SIG-M5 treated with dmso at 0.1 percent for 504 hours (cell line): ENCODE measurements at regions not wholly inside any gene's neighbourhood (a gene's known extent, or its start where the extent isn't known, plus 50 kb on each side); places are given as distances from the start of the nearest gene placed in this dataset.

ENCODE experiments used
- DNase-seq: peaks from one replicate; lab custom pipeline; 2025; ENCODE audit not compliant: unreplicated experiment; lab: John Stamatoyannopoulos, UW

DNA sequence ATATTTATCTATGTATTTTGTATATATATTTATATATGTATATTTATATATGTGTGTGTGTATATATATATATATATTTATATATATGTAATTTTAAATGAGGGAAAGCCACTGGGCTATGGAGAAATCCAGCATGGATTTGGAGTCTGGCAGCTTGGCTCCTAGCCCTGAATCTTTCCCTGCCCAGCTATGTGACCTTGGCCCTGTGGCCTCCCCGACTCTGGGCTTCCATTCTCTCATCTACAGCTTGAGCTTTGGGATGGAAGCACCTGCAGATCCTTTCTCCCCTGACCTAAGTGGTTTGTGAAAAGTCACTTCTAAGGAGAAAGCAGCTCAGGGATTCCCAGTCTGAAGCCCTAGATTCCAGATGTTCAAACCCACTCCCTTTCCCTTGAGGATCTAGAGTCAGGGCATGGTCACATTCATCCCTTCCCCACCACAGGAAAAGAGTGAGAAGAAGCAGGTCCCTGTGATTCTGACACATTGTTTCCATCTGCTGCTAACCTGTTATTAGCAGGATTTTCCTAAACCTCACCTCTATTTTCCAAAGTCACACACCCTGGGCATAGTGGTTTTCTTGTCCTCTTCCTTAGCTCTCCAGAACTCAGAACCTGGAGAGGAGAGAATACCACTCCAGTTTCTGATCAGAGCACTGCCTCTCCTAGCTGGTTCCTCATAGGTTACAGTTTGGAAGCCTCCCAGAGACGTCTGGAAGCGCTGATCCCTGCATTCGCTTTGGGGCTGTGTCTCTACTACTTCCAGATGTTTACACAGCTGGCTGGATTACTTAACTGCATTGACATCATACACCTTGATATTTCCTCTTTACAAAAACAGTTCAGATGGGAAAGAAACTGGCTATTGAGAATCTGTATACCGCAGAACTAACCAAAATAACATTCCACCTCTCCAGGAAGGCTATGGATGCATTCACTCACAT, 327.5 kb upstream of the ZMIZ1 start:
- DNase-seq: no peak

DNA sequence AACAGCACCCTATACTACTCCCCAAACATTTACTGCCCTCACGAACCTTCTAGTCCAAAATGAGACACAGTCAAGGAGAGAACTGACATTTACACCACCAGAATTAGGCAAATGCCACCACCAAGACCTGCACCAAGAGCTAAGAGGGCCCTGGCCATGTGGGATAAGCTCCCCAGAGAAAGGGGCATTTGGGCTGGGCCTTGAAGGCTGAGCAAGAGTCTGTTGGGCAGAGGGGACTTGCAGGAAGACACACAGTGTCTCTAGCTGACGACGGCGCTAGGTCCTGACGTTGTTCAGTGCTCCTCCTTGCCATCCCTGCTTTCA, 326.4 kb upstream of the ZMIZ1 start:
- DNase-seq: no peak

DNA sequence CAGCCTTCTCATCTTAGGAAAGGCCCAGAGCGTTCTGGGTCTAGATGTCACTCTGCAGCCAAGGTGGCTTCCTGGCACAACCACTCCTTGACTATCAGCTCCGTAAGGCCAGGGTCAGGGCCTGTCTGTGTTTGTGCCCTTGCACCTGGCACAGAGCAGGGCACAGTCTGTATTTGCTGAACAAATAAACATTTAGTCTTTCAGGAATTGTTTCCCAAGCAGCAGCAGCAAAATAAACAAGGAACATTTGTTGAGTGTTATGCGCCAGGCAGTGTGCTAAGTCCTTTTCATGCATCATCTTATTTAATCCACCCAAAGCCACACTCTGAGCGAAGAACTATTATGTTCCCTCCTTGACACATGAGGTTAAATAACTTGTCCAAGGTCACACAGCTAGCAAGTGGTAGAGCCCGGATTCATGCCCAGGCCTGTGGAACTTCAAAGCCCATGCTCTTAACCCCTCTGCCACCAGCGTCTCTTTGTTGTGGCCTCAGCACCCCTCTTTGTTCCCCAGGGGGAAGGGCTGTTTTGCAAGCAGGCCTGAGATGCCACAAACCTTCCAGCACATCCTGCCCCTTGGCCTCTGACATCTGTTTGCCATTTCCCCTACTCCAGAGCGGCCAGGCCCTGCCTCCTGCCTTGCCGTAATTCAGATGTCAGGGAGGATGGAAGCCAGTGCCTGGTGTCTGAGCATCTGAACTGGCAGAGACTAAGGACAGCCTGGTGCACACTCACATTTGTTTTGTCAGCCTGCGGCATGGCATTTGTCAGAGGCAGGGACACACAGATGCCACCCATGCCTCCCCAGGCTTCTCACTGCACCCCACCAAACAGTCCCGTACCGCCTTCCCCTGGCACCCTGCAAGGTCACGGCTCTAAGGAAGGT, 325.8 kb upstream of the ZMIZ1 start:
- no peak for DNase-seq

DNA sequence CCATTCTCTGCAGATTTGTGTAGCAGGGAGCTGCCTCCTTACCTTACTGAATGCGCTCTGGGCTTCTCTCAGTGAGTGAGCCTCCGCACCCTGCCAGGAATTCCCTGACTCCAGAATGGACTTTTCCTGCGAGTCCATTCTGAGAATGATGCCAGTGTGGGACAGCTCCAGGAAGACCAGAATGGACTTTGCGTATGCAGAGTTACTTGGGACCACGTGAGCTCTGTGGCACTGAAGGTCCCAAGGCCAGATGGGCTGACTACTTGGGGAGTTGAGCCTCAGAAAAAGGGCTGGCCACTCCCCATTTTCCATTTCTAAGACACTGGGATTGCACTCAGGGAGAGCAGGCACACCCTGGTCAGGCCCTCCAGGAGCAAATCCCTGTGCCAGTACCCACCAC, 324.7 kb upstream of the ZMIZ1 start:
- DNase-seq: no peak

DNA sequence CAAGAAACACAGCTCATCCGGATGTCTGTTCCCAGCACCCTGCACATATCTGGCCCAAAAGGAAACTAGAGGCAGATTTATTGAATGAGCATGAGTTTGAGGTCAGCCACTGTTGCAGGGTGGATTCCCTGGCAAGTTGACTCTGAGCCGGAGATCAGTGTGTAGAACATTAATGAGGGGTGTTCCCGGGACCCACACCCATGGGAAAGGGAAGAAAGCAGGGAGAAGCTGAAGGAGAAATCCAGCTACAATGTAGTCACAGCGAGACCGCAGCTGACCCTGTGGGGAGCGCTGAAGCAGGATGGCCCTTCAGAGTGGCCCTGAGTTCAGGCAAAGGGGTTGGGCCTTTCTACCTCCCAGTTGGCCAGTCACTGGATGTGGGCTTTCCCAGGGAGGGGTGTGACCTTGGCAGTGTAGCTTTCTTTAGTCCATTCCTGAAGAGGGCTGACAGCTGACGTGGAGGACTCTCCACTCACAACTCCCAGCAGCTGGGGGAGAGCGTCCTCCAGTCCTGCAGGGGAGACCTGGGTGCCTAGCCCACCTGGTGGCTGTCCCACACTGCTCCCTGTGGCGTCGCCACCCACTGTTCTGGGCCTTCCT, 324.2 kb upstream of the ZMIZ1 start:
- no peak for DNase-seq

DNA sequence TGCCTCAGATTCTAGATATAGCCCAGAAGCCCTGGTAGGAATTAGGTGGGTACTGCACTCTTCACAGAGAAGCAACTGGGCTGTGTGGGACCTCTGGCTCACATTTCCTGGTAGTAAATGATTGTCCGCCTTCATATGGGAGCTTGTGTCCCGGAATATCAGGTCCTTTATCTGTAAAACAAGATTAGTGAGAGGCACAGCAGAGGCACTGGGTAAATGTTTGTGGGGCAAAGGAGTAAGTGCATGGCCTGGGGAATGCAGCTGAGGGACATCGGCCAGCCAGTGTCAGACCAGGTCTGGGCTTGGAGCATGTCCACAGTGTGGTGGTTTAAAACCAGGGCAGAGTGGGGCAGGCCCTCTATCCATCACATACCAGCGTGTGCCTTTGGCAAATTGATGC, 323.3 kb upstream of the ZMIZ1 start:
- no peak for DNase-seq

DNA sequence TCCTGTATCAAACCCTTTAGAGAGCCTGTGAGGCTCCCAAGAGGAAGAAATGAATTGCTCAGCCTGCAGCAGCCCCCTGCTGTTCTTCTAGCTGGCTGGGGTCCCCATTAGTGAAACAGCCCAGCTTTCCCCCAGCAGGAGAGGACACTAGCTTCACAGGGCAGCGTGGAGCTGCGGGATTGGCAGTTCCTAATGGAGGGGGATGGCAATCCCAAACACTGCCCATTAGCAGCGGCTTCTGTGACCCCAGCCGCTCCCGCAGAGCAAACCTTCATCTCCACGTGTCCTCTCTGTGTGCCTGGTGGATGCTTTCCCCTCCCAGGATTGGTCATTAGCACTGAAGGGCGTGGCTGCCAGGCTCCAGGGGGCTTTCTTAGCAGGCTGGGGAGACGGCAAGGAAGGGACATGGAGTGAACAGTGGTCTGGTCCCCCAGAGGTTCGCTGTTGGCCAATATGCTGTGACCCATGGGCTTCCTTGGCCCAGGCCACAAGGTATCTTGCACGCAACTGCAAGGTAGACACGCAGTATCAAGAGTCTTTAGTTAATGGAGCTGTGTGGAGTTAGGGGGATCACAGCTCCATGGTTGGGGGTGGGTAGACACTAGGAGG, 322.5 kb upstream of the ZMIZ1 start:
- no peak for DNase-seq

DNA sequence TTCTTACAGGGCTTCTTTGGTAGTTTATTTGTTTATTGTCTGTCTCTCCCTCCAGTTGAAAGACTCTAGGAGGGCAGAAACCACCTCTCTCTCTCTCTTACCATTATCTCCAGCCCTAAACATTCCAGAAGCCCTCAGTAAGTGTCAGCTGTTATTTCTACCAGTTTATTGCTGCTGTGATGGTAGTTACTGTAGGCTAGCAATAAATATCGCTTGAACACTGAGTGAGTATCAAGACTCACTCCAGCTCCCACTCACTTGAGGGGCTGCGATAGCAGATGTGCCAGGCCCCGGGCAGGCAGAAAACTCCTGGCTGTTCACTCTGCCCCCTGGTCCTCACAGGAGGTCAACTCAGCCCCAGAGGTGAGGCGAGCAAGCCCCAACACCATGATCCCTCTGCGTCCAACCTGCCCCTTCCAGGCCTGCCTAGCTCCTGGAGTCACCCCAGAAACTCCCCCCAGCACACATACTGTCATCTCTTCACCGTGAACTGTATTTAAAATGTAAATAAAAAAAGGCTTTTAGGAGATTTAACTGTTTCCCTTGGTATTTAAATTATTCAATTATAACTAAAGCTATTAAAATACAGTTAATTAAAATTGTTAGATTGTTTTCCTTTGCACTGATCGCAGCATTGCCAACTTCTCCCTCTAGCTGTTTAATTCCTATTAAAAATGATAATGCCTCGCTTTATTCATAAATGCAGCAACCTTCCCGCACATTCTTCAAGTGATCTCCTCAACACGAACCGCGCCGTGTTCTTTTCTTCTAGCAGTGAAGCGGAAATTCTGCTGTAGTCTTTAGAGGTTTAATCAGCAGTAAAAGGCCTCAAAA, 321.1 kb upstream of the ZMIZ1 start:
- no peak for DNase-seq

DNA sequence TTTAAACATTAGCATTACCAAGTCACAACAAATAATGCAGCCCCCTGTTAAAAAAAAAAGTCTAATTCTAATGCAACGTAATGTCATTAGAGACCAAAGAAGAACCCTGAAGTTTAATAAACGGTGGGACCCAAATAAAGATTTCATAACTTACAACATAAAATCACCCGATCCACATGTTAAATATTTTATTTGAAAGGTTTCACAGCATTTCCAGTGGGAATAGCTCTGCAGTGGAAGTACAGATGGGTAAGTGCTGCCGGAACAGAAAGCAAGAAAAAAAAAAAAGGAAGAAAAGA, 320.6 kb upstream of the ZMIZ1 start:
- DNase-seq: no peak

DNA sequence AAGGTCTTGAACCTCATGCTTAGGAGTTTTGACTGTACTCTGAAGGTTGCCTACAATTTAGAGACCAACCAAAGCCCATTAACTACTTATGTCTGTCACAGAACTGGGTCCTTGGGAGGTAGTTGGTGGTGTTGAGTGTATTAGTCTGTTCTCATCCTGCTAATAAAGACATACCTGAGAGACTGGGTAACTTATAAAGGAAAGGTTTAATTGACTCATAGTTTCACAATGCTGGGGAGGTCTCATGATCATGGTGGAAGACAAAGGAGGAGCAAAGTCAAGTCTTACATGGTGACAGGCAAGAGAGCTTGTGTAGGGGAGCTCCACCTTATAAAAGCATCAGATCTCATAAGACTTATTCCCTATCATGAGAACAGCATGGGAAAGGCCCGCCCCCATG, 319.6 kb upstream of the ZMIZ1 start:
- no peak for DNase-seq

DNA sequence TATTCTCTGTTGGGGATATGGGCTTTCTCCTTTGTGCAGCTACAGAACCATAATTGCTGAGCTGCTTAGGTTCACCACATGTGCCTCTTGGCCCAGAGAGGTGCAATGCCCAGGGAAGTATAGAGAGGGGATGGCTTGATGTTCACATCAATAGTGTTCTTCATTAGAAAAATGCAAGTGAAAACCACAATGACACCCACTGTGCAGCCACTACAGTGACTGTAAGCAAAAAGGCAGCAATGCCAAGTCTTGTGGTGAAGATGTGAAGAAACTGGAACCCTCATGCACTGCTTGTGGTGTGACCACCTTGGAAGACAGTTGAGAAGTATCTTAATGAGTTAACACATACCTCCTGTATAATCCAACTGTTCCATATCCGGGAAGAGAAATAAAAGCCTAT, 318.9 kb upstream of the ZMIZ1 start:
- DNase-seq: no peak

DNA sequence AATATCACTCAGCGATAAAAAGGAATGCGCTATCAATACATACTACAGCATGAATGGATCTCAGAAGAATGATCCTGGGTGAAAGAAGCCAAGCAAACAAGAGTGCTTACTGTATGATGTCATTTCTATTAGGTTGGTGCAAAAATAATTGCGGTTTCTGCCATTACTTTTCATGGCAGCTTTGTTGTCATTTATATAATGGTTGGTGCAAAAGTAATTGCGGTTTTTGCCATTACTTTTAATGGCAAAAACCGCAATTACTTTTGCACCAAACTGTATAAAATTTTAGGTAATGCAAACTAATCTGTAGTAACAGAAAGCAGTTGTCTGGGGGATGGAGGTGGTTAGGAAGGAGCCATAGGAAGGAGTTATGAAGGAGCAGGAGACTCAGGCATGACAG, 318.3 kb upstream of the ZMIZ1 start:
- no peak for DNase-seq

DNA sequence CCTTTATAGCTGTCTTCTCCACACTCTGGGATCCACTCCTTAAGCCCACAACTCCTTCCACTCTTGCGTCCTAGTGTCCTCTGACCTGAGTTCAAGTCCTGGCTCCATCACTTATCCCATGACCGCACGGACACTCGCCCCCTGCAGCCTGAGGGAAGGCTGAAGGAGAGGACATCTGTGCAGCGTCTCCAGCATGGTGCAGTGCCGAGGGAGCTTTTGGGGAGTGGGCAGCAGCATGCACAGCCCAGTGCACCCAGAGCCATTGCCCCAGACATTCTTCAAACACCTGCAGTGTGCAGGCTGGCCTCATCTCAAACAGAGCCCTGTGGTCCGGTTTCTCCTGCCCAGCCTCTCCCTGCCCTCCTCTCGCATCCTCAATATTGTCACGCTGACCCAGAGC, 317.1 kb upstream of the ZMIZ1 start:
- no peak for DNase-seq

DNA sequence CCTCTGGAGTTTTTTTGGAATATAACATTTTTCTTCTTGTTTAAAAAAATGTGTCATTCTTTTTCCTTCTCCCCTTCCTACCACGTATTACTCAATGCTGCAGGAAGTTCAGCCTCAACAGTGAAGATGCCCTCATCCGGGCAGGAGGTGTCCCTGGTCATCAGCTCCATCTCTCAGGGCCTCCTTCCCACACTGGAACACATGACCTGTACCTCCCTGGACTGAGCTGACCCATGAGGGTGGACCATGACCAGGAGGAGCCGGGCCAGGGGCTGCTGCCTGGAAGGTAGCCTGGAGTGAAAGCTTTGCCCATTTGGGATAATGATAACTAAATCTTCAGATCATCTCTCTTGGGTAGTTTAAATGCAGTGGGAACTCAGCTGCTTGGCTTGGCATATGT, 316.5 kb upstream of the ZMIZ1 start:
- DNase-seq: no peak

DNA sequence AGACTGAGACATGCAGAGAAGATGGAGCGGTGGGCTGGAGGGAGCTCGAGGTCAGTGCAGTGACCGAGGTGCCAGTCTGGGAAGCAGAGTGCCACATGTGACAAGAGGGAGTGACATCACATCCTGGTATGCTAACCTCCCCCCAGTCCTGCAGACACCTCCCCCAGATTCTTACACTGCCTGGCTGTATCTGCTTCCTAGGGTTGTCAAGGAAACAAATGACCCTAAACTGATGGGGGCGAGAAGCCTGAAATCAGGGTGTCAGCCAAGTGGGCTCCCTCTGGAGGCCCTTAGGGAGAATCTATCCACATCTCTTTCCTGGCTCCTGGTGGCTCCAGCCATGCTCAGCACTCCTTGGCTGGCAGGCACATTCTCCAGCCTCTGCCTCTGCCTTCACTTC, 316.1 kb upstream of the ZMIZ1 start:
- no peak for DNase-seq

DNA sequence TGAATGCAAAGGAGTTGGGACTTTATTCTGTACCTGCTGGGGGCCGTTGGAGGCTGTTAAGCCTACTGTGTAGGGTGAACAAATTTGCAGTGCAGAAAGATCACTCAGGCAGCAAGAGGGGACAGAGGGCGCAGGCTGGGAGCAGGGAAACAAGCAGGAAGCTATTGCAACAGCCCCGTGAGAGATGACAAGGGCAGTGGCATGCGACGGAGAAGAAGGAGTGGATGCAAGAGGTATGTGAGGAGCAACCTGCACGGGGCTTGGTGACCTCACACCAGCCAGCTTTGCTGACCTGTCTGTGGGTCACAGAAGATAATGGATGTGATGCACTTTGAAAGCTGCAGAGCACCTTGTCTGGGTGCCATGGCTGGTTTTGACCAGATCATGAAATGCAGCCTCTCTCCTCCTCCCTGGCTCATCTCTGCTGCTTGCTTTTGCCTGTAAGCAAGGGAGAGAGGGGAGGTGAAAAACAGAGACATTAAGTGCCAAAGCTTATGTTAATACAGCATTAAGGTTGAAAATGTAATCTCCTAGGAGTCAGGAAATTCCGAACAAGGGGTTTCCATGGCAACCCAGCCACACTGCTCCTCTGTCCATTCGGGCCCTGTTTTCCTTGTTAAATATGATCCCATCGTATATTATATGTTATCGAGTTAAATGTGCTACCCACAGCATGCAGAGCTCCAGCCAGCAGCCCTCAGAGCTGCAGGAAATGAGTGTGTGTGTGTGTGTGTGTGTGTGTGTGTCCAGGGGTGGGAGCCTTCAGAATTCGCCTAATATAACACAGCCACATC, 314.3 kb upstream of the ZMIZ1 start:
- DNase-seq: no peak

DNA sequence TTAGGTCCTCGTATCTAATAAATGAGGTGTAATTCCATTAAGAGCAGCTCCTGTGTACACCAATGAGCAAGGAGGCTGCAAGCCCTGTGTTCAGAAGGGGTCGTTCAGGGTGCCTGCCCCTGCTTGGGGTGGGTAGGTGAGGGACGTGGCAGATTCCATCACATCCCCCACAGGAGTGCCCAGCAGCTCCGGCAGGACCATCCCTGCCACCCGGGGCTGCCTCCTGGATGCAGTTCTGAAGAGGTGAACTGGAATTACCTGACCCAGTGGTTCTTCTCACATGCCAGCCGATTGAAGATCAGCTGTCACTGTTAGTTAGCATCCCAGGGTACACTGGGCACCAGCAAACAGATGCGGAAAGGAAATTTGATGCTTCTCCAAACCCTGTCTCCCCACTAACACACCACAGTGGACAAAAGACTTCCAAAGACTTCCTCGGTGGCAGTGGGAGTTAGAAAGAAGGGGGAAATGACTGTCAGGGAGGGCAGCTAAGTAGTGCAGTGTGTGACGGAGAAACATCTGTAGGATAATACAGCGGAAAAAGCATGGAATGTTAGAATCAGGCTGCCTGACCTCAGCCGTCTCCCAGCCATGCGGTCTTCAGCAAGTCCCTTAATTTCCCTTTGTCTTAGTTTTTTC, 313.6 kb upstream of the ZMIZ1 start:
- DNase-seq: no peak

DNA sequence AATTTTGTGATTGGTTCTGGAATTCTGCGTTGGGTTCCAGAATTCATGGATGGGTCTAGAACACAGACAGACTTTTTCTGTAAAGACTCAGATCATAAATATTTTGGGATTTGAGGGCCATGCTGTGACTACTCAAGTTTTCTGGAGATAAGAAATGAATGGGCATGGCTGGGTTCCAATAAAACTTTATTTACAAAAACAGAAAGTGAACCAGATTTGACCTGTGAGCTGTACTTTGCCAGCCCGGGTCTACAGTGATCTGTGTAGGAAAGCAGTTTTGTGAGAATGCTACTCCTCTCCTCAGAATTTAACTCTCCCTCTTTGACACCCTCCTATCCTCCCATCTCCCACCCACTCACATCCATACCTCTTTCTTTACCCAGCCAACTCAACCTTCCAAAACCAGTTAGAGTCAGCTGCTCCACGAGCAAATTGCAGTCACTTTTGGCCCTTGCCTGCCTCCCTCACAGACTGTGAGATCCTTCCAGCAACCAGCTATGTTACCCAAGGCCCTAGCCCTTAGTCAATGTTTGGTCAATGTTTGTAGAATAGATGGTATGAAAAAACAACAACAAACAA, 312.8 kb upstream of the ZMIZ1 start:
- no peak for DNase-seq
